Tibial artery (tissue), 4 donors: ENCODE measurements at regions not wholly inside any gene's neighbourhood (a gene's known extent, or its start where the extent isn't known, plus 50 kb on each side); places are given as distances from the start of the nearest gene placed in this dataset.

Experiments
- DNase-seq, 2 donors: peaks; one replicate each; pipeline ENCODE4 v3.0.0-alpha.2; 2019
- H3K27ac ChIP-seq, 2 donors: fragments of 200-600 bp; sonication (generic) in 1 of 2; 1 replicate in 1 of 2; 2 replicates in 1 of 2; pipeline ENCODE4 v1.5.1; 2018 to 2019; ENCODE audit warnings: mild to moderate bottlenecking in 1 of 2
- H3K27me3 ChIP-seq, 2 donors: fragments of 200-600 bp; sonication (generic) in 1 of 2; one replicate each; pipeline versions ENCODE4 v1.5.1 to v1.6.0; 2016 to 2019
- H3K36me3 ChIP-seq, 3 donors: fragments of 200-600 bp; sonication (generic) in 2 of 3; one replicate each; pipeline ENCODE4 v1.5.1; 2016 to 2019; ENCODE audit warnings: mild to moderate bottlenecking in 2 of 3
- H3K4me1 ChIP-seq, 4 donors: fragments of 200-600 bp; sonication (generic) in 2 of 4; 1 replicate in 3 of 4; 2 replicates in 1 of 4; pipeline ENCODE4 v1.5.1; 2016 to 2019
- H3K4me3 ChIP-seq, 2 donors: fragments of 200-600 bp; sonication (generic) in 1 of 2; 1 replicate in 1 of 2; 2 replicates in 1 of 2; pipeline ENCODE4 v1.5.1; 2018 to 2019; ENCODE audit warnings: mild to moderate bottlenecking in 2 of 2
- H3K9me3 ChIP-seq, 3 donors: fragments of 200-600 bp; sonication (generic) in 1 of 3; one replicate each; pipeline ENCODE4 v1.5.1; 2016 to 2019
- intact Hi-C: fragments of 100-400 bp; cut with DNase I; formaldehyde crosslinking; loops from one replicate; pipeline ENCODE4 v1.15.0; 2023; ENCODE audit warnings: low total_unique reads
- TF ChIP-seq, protein P1 (sequence below), 2 experiments: fragments of 200-600 bp in 1 of 2; fragments of 450-650 bp in 1 of 2; IDR thresholded peaks; one replicate each; pipeline ENCODE4 v1.5.1; 2017 to 2019; ENCODE audit warnings: antibody characterized with exemption in 2 of 2, mild to moderate bottlenecking in 1 of 2, moderate library complexity in 1 of 2

- intact Hi-C loops = no loop called here
- no peaks in the 10 kb centered on the region for H3K27me3 ChIP-seq
- TF ChIP-seq, protein P1, sequence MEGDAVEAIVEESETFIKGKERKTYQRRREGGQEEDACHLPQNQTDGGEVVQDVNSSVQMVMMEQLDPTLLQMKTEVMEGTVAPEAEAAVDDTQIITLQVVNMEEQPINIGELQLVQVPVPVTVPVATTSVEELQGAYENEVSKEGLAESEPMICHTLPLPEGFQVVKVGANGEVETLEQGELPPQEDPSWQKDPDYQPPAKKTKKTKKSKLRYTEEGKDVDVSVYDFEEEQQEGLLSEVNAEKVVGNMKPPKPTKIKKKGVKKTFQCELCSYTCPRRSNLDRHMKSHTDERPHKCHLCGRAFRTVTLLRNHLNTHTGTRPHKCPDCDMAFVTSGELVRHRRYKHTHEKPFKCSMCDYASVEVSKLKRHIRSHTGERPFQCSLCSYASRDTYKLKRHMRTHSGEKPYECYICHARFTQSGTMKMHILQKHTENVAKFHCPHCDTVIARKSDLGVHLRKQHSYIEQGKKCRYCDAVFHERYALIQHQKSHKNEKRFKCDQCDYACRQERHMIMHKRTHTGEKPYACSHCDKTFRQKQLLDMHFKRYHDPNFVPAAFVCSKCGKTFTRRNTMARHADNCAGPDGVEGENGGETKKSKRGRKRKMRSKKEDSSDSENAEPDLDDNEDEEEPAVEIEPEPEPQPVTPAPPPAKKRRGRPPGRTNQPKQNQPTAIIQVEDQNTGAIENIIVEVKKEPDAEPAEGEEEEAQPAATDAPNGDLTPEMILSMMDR (IDR thresholded peaks at IDR 0.05) = no peak
- DNase-seq = no peak
- no peak overlapping the region for H3K4me3 ChIP-seq
- no peaks in the 10 kb centered on the region for H3K36me3 ChIP-seq
- H3K9me3 ChIP-seq = no peaks in the 10 kb centered on the region
- no peak overlapping the region for H3K27ac ChIP-seq
- H3K4me1 ChIP-seq = no peaks in the 10 kb centered on the region
These were observed 95.5 kb upstream of the SPATA31D4 start for GRCh38 chr9:81832571-81833285.

DNA sequence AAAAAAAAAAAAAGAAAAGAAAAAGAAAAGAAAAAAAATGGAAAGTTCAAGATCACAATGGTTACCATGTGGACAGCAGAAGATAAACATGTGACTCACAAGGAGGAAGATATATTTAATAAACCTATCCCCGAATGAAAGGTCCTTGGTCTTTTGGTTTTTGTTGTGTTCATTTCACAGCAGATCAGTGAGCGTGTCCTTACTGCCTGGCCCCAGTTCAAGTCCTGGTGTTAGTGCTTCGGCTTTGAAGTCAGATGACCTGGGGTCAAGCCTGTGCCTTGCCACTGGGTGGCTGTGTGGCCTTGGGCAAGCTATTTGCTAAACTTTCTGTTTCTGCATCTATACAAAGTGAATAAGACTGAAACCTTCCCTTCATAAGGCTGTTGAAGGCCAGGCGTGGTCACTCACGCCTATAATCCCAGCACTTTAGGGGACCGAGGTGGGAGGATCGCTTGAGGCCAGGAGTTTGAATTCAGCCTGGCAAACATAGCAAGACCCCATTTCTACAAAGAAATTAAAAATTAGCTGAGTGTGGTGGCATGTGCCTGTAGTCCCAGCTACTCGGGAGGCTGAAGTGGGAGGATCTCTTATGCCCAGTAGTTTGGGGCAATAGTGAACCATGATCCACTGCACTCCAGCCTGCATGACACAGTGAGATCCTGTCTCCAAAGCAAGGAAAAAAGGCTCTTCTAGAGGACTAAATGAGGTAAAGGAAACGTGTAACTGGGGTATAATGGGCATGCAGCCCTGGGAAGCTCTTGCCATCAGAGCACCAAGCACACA is 94.5 kb upstream of the SPATA31D4 start:
- intact Hi-C loops = no loop called here
- no peaks in the 10 kb centered on the region for H3K27me3 ChIP-seq
- no peak overlapping the region for H3K27ac ChIP-seq
- H3K4me3 ChIP-seq = no peak overlapping the region
- H3K4me1 ChIP-seq = no peaks in the 10 kb centered on the region
- no peaks in the 10 kb centered on the region for H3K9me3 ChIP-seq
- H3K36me3 ChIP-seq = no peaks in the 10 kb centered on the region
- DNase-seq = no peak
- TF ChIP-seq, protein P1 (IDR thresholded peaks at IDR 0.05) = no peak

DNA sequence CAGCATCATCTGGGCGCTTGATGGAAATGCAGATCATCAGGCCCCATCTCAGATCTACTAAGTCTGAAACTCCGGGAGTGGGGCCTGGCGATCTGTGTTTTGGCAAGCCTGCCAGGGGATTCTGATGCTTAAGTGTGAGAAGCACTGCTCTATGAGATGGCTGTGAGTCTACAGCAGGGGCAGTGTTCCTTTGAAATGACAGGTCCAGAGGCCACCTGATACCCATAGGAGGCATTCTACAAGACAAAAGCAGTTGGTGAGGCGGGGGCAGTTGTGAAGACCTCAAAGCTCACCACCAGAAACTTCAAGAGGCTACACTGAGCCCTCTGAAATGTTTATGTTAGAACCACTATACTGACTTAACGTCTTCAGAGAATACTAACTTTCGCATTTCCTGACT is 86.9 kb upstream of the SPATA31D4 start:
- TF ChIP-seq, protein P1 (IDR thresholded peaks at IDR 0.05) = no peak
- Histone ChIP-seq H3K27me3 (no peaks in the 10 kb centered on the region), H3K27ac (no peak overlapping the region), H3K36me3 (no peaks in the 10 kb centered on the region), H3K4me1 (peaks cover 0 to 3% (median 1%) of the 10 kb centered on the region in 4 donors), H3K9me3 (no peaks in the 10 kb centered on the region), H3K4me3 (no peak overlapping the region)
- no peak for DNase-seq
- intact Hi-C loops = loop anchor here (5.0 kb wide), 1 partner anchor 154 kb away; the partner anchor contains the start of gene TLE1

DNA sequence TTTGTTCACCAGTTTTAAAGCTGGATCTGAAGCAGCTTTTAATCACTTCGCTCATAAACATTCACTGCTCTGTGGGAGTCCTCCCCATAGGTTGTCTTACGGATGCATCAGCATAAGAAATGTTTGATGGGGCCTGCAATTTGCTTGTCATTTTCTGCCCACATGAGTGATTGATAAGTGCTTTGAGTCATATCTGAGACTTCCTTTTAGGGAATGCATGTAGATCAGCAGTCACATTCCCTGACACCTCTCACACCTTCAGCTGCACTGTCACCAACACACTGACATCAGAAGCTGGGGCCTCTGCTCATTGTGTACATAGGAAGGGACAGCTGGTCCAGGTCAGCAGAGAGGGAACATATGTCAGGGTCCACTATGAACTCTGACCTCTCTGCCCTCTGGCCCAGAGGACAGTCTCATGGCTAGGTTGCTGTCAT is 84.1 kb upstream of the SPATA31D4 start:
- no peaks in the 10 kb centered on the region for H3K36me3 ChIP-seq
- TF ChIP-seq, protein P1 (IDR thresholded peaks at IDR 0.05) = no peak
- H3K4me1 ChIP-seq = peaks cover 0 to 3% (median 1%) of the 10 kb centered on the region in 4 donors
- no peak for DNase-seq
- H3K9me3 ChIP-seq = no peaks in the 10 kb centered on the region
- H3K27me3 ChIP-seq = no peaks in the 10 kb centered on the region
- no peak overlapping the region for H3K4me3 ChIP-seq
- peak overlapping the region in 1 of 2 donors; percentile 63 for H3K27ac ChIP-seq
- intact Hi-C loops = loop anchor here (5.0 kb wide), 1 partner anchor 157 kb away; the partner anchor contains the start of gene TLE1

GRCh38 chr9:81847181-81847915 is 80.9 kb upstream of the SPATA31D4 start:
- no peak for DNase-seq
- TF ChIP-seq, protein P1 (IDR thresholded peaks at IDR 0.05) = no peak
- Histone ChIP-seq H3K4me1 (peaks cover 0 to 8% (median 1%) of the 10 kb centered on the region in 4 donors), H3K27me3 (no peaks in the 10 kb centered on the region), H3K27ac (no peak overlapping the region), H3K4me3 (no peak overlapping the region), H3K9me3 (no peaks in the 10 kb centered on the region), H3K36me3 (no peaks in the 10 kb centered on the region)
- intact Hi-C loops = no loop called here
